RWPE1 (cell line): ENCODE measurements at regions not wholly inside any gene's neighbourhood (a gene's known extent, or its start where the extent isn't known, plus 50 kb on each side); places are given as distances from the start of the nearest gene placed in this dataset.
"Not testable (repeated sequence)": the region's sequence is repeated elsewhere in the genome, so short reads cannot be mapped to it uniquely, and the experiment has no call there.

Source experiments
- CTCF ChIA-PET: fragments of 350-600 bp; sonication (Branson Sonifier 250); formaldehyde crosslinking; extraction: SDS; loops from one replicate; lab custom pipeline; 2021; lab: Yijun Ruan, JAX
- POLR2A ChIA-PET: fragments of 400-600 bp; formaldehyde crosslinking; extraction: SDS; loops from one replicate; lab custom pipeline; 2020; ENCODE audit warnings: antibody characterized with exemption; ENCODE audit not compliant: low non-redundant PET; lab: Yijun Ruan, JAX
- DNase-seq: peaks from one replicate; pipeline ENCODE4 v3.0.0; 2012; ENCODE audit warnings: low spot score
- H3K27ac ChIP-seq: fragments of 450-650 bp; 2 replicates; pipeline ENCODE4 v1.5.1; 2017
- TF ChIP-seq, protein P1 (sequence below): fragments of 450-650 bp; conservative IDR thresholded peaks from 2 replicates; pipeline ENCODE4 v1.5.1; 2017; ENCODE audit warnings: low read depth, mild to moderate bottlenecking

DNA sequence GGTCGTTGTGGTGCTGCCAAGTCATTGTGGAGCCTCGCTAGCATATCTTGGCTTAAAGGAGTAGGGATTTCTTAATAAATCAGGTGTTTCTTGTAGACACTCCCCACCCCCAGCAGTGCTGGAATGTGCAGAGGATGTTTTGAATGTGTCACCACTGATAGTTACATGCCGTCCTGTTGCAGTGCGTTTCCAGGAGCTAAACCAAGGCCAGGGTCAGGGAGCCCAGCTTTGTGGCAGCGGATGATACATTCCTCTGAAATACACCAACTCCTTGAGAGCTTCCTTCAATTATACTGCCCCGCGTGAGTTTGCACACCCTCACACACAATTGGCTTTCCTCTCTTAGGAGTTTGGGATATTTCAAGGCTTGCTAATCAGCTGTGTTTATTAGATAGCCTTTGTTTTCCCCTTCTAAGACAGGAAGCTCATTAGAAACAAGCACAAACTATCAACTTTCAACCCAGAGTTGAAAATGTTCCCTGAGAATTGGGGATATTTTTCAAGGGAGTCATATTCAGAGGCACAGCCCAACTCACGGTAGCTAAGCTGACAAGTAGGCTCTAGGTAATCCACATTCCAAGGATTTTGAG is 154.9 kb downstream of the C12orf75 start:
- POLR2A ChIA-PET = no interaction called here
- TF ChIP-seq, protein P1, sequence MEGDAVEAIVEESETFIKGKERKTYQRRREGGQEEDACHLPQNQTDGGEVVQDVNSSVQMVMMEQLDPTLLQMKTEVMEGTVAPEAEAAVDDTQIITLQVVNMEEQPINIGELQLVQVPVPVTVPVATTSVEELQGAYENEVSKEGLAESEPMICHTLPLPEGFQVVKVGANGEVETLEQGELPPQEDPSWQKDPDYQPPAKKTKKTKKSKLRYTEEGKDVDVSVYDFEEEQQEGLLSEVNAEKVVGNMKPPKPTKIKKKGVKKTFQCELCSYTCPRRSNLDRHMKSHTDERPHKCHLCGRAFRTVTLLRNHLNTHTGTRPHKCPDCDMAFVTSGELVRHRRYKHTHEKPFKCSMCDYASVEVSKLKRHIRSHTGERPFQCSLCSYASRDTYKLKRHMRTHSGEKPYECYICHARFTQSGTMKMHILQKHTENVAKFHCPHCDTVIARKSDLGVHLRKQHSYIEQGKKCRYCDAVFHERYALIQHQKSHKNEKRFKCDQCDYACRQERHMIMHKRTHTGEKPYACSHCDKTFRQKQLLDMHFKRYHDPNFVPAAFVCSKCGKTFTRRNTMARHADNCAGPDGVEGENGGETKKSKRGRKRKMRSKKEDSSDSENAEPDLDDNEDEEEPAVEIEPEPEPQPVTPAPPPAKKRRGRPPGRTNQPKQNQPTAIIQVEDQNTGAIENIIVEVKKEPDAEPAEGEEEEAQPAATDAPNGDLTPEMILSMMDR = no peak
- DNase-seq = no peak
- no peak overlapping the region for H3K27ac ChIP-seq
- CTCF ChIA-PET = no interaction called here

DNA sequence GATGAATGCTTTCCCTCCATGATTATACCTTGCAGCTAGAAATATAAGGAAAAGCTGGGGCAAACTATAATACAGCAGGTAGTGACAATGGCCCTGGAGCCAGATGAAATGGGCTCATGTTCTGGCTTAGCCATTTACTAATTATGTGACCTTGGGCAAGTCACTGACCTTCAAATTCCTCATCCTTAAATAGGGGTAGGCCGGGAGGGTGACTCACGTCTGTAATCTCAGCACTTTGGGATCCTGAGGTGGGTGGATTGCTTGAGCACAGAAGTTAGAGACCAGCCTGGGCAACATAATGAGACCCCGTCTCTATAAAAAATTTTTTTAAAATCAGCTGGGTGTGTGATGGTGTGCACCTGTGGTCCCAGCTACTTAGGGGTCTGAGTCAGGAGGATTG is 155.4 kb downstream of the C12orf75 start:
- ChIA-PET CTCF (interaction anchor here (0.7 kb wide), 1 partner anchor 244 kb away, joined by 7 read pairs; no protein-coding TSS in a partner anchor), POLR2A (no interaction called here)
- TF ChIP-seq, protein P1 = no peak
- DNase-seq = no peak
- H3K27ac ChIP-seq = no peak overlapping the region

DNA sequence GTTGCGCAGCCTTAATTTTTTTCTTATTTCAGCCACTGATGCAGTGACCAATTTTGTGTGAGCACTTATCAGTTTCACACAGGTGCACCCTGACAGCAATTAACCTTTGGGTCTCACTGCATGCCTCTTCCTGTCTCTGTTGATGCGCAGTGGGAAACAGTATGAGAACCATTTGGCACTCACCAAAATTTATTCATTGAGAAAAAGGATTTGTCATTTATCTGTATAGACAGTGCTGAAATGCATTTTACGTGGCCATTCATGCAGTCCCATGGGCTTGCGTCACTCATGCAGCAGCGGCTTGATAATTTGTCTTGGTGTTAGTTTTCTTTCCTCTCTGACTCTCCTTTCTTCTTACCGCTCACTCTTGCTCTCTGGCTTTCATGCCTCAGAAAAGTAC is 157.5 kb downstream of the C12orf75 start:
- CTCF ChIA-PET = no interaction called here
- DNase-seq = no peak
- TF ChIP-seq, protein P1 = no peak
- H3K27ac ChIP-seq = no peak overlapping the region
- POLR2A ChIA-PET = no interaction called here

DNA sequence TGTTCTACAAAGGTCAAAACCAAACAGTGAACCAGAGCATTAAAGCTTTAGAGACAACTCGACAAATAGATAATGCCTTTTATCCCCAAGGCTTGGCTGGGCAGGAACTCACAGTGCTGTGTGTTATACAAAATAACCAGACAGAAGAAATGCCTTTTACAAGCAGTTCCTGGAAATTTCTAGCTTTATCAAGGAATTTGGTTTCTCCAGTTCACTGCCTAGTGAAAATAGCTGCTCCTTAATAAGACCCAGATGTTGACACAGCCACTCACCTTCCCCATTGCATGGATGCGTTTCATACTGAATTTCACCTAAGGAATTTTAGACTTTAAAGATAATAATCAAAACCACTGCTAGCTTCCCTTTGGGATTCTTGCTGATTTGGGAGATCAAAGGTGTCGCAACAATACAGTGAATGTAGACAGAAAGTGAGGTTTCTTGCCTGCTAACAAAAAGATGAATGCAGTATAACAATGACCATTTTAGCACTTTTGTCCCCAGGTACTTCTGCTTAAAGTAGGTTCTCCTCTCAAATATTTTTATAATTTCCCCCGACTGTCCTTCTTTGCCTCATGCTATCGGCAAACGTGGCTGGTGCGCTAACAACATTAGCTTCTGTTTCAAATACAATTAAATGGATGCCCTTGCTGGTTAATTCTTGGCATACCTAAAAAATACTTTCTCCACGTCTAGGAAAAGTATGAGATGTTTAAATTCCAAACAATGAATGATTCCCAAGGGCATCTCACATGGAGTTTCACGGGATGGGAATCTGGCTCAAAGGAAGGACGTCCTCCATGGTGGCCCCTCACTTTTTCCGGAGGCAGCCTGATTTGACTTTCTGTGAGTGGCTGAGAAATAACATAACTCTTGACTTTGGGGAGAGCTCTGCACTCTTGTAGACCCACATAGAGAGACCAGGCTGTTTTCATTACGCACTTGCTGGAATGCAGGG is 162.4 kb downstream of the C12orf75 start:
- no peak for DNase-seq
- CTCF ChIA-PET = no interaction called here
- POLR2A ChIA-PET = no interaction called here
- no peak overlapping the region for H3K27ac ChIP-seq
- TF ChIP-seq, protein P1 = no peak

DNA sequence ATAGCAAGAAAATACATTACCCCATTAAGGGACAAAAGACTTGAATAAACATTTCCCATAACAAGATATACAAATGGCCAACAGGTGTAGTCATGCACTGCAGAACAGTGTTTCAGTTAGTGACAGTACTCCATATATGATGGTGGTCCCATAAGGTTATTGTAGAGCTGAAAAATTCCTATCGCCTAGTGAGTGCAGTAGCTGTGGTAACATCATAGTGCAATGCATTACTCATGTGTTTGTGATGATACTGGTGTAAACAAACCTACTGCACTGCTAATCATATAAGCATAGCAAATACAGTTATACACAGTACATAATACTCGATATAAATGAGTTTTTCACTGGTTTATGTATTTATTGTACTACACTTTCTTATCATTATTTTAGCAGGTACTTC is 168.7 kb downstream of the C12orf75 start:
- TF ChIP-seq, protein P1 = no peak
- CTCF ChIA-PET = interaction anchor here (0.5 kb wide), 1 partner anchor 662 kb away, joined by 3 read pairs; no protein-coding TSS in a partner anchor
- POLR2A ChIA-PET = no interaction called here
- DNase-seq = no peak
- H3K27ac ChIP-seq = no peak overlapping the region

DNA sequence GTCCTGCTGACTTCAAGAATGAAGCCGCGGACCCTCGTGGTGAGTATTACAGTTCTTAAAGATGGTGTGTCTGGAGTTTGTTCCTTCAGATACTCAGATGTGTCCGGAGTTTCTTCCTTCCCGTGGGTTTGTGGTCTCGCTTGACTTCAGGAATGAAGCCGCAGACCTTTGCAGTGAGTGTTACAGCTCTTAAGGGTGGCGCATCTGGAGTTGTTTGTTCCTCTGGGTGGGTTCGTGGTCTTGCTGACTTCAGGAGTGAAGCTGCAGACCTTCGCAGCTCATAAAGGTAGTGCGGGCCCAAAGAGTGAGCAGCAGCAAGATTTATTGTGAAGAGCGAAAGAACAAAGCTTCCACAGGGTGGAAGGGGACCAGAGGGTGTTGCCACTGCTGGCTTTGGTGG is 170.2 kb downstream of the C12orf75 start:
- H3K27ac ChIP-seq, POLR2A ChIA-PET, DNase-seq: not testable (repeated sequence)
- CTCF ChIA-PET = interaction anchor here (0.6 to 0.7 kb wide), 2 partner anchors 50 to 127 kb away, joined by 3 read pairs; no protein-coding TSS in a partner anchor

DNA sequence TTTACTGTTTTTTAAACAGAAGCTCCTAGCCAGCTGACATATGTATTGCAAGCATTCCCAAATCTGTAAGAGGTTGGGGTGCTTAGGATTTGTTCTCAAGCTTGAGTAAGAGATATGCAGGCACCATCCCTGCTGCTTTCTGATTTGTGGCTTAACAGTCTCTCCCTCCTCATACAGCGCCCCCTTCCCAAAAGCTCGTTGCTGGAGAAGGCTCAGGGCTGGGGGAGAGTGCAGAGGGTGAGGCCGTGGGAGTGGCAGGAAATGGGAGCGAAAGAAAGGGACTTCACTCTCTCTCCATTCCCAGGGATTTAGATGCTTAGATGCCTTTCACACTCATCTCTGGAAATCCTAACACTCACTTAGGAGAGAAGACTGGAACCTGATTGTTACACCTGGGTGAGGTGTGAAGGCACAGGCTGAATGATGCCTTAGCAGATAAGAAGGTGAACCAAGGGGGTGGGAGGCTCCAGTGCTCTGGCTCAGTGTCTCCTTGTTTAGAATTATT is 172.0 kb downstream of the C12orf75 start:
- no peak for DNase-seq
- ChIA-PET CTCF (no interaction called here), POLR2A (no interaction called here)
- no peak overlapping the region for H3K27ac ChIP-seq
- TF ChIP-seq, protein P1 = no peak
